Mesodermal cell (in vitro differentiated cells): ENCODE measurements at regions not wholly inside any gene's neighbourhood (a gene's known extent, or its start where the extent isn't known, plus 50 kb on each side); places are given as distances from the start of the nearest gene placed in this dataset.
"Not testable (repeated sequence)": the region's sequence is repeated elsewhere in the genome, so short reads cannot be mapped to it uniquely, and the experiment has no call there.

Experiments
- H3K27ac ChIP-seq: 2 replicates; pipeline ENCODE4 v1.7.0; 2013; ENCODE audit warnings: mild to moderate bottlenecking, low read depth, low read length, moderate library complexity; ENCODE audit not compliant: severe bottlenecking
- H3K36me3 ChIP-seq: 2 replicates; pipeline ENCODE4 v1.7.1; 2013; ENCODE audit warnings: mild to moderate bottlenecking, low read length, moderate library complexity; ENCODE audit not compliant: control insufficient read depth, insufficient read depth
- H3K4me1 ChIP-seq: one replicate; pipeline ENCODE4 v1.7.1; 2013; ENCODE audit warnings: mild to moderate bottlenecking, low read length; ENCODE audit not compliant: insufficient read depth, control insufficient read depth, poor library complexity, severe bottlenecking
- H3K4me3 ChIP-seq: 2 replicates; pipeline ENCODE4 v1.7.0; 2013; ENCODE audit warnings: low read length, control low read depth, mild to moderate bottlenecking; ENCODE audit not compliant: insufficient read depth, poor library complexity, severe bottlenecking; ENCODE audit errors: extremely low read depth
- H3K9me3 ChIP-seq: 2 replicates; pipeline ENCODE4 v1.7.1; 2013; ENCODE audit warnings: mild to moderate bottlenecking, low read length, moderate library complexity; ENCODE audit not compliant: control insufficient read depth
- WGBS, 2 experiments: methylation state at CpG; one replicate each; pipeline ENCODE4 v1.1.5; 2013; ENCODE audit warnings: missing lambda C conversion rate in 2 of 2; ENCODE audit not compliant: insufficient coverage in 2 of 2; 5-methylcytosine and 5-hydroxymethylcytosine counted together

DNA sequence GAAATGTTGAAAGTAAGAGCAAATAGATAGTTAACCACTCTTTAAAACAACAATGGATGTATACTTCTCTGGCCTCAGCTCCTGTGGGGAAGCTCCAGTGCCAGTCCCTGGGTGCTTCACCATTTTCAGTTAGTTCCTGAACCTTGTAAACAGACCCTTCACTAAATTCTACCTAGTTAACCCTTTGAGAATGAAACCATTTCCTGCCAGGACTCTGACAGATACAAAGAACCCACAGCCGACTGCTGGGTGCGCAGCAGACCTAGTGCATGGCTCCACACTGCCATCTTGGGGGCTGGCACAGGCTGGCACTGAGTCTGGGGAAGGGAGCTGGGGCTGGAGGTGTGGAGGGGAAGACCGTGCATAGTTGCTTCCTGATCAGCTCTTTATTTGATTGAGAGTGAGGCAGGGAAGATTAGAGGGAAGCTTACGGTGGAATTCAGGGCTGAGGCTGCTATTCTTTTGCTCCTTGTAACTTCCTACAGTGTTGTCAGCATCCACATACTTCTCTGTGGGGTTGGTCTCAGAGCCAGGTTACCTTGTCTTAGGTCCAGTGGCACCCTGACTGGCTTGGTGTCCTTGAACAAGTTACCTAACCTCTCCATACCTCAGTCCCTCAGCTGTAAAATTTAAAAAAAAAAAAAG, 62.3 kb upstream of the TP53BP2 start:
- not testable (repeated sequence) for H3K4me1 ChIP-seq, H3K9me3 ChIP-seq, H3K36me3 ChIP-seq, H3K4me3 ChIP-seq, H3K27ac ChIP-seq
- WGBS, 2 experiments: no CpG with 5 or more reads among the region's 4 CpGs

- not testable (repeated sequence) for H3K27ac ChIP-seq, H3K36me3 ChIP-seq, H3K4me1 ChIP-seq, H3K4me3 ChIP-seq, H3K9me3 ChIP-seq
- no CpG with 5 or more reads among the region's 1 CpG for WGBS, 2 experiments
These were observed 57.5 kb upstream of the TP53BP2 start for GRCh38 chr1:223903221-223903620.

GRCh38 chr1:223899775-223900174, 54.0 kb upstream of the TP53BP2 start:
- H3K4me3 ChIP-seq, H3K27ac ChIP-seq, H3K36me3 ChIP-seq, H3K4me1 ChIP-seq, H3K9me3 ChIP-seq: not testable (repeated sequence)
- WGBS, 2 experiments: 80 to 90% methylated on average over 2 of the region's 6 CpGs

DNA sequence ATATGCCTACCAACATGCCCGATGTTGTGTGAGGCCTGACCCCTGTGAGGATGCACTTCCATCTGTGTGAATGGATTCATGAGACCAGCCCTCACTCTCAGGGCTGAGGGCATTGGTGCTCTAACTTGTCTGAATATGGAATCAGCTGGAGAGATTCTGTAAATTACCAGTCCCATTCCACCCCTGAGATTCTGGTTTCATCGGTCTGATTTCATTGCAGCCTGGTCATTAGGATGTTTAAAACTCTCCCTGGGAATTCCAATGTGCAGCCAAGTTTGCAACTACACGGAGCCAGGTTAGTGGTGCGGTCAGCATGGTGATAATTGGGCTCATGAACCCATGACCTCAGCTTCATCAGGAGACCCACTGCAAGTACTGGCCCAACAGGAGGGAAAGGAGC, 51.4 kb upstream of the TP53BP2 start:
- not testable (repeated sequence) for H3K9me3 ChIP-seq, H3K27ac ChIP-seq, H3K4me3 ChIP-seq, H3K36me3 ChIP-seq, H3K4me1 ChIP-seq
- WGBS, 2 experiments: no CpG with 5 or more reads among the region's 4 CpGs

DNA sequence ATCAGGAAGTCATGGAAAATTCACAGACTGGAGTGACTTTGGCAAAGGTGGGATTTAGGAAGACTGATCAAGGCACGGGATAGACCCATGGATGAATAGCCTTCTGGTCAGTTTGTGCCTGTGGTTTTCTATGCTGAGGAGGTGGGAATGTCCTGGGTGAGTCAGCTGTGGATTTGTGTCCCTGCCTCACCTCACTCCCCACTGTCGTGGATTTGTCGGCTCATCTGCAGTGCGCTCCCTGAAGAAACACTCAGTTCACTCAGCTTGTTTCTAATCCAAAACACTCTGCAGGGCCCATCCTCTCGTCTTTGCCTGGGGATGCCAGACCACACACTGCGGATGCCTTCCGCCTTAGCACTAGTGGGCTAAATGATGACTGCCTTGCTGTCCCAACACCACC, 50.2 kb upstream of the TP53BP2 start:
- 75% methylated on average over 4 of the region's 7 CpGs; no CpG with 5 or more reads in 1 of the 2 experiments for WGBS, 2 experiments
- H3K4me1 ChIP-seq: not testable (repeated sequence)

More for the DNA sequence above, 50.2 kb upstream of the TP53BP2 start:
- H3K4me3 ChIP-seq, H3K36me3 ChIP-seq, H3K9me3 ChIP-seq, H3K27ac ChIP-seq: not testable (repeated sequence)
